AG08396 (cell line): ENCODE measurements at regions not wholly inside any gene's neighbourhood (a gene's known extent, or its start where the extent isn't known, plus 50 kb on each side); places are given as distances from the start of the nearest gene placed in this dataset.
"Not testable (repeated sequence)": the region's sequence is repeated elsewhere in the genome, so short reads cannot be mapped to it uniquely, and the experiment has no call there.

ENCODE experiments used
- DNase-seq: peaks from one replicate; pipeline ENCODE4 v3.0.0; 2012; ENCODE audit warnings: low spot score, mixed read lengths

GRCh38 chr15:96470681-96471310 is 140.3 kb downstream of the NR2F2 start:
- DNase-seq: no peak

GRCh38 chr15:96472681-96473080 is 142.2 kb downstream of the NR2F2 start:
- DNase-seq: no peak

DNA sequence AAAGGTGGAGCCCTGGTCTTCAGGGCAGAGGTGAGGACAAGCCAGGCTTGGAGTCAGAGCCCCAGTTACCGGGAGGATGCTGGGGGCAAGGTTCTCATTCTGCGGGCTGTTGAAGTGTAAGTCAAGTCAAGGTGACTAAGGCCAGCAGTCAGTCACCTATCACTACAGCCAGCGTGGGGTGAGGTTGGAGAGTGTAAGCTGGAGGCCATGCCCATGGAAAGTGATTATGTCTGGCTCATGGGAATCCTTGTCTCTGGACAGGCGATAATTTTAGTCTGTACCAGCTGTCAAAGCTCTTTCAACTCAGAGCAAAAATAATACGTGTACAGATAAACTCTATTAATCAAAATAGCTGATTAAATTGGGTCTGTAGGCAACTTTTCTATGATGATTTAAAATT is 143.1 kb downstream of the NR2F2 start:
- DNase-seq: no peak

DNA sequence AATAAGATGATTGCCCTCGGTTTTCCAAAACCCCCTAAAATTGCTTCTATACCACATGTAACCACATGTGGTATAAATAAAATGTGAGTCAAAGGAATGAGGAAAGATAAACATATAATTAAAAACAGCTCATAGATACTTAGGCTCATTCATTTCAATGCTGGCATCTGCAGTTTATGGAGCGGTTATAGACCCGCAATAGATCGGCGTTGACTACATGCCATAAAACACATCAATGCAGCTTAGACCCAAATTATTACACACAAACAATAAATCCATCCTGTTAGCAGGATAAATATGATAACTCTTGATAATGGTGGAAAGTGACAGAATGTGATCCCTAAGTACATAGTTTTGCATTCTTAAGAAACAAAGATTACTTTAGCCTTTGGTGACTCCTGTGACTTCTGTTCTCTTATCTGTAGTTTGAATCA is 143.7 kb downstream of the NR2F2 start:
- DNase-seq: no peak

- no peak for DNase-seq
These were observed 146.7 kb downstream of the NR2F2 start for GRCh38 chr15:96477227-96477626.

DNA sequence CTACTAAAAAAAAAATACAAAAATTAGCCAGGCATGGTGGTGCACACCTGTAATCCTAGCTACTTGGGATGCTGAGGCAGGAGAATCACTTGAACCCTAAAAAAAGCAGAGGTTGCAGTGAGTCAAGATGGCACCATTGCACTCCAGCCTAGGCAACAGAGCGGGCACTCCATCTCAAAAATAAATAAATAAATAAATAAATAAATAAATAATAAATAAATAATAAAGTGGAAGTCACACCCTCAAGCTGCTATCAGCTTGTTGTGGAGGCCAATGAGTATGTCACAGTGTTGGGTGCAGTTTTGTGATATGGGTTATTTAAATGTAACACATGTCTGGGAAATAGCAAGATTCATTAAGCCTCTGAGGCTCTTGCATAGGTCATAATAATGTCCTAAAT is 153.9 kb downstream of the NR2F2 start:
- not testable (repeated sequence) for DNase-seq

DNA sequence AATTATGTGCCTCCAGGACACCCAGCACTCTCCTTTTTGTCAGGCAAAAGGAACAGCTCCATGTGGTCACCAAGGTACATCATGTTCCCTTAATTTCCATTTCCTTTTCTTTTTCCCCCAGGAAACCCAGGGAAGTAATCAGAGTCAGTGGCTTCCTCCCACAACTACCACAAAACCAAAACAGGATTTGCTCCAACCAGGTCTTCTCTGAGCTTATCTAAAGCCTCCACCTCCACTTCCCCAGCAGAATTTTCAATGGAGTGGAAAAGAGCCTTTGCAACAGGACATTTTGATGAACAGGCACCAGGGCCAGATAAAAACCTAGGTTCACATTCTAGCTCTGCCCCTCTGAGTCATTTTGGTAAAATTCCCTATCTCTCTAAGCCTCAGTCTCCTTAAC is 154.3 kb downstream of the NR2F2 start:
- DNase-seq: no peak

GRCh38 chr15:96487245-96487644 is 156.7 kb downstream of the NR2F2 start:
- DNase-seq: no peak

GRCh38 chr15:96491066-96491699 is 160.7 kb downstream of the NR2F2 start:
- DNase-seq: not testable (repeated sequence)

DNA sequence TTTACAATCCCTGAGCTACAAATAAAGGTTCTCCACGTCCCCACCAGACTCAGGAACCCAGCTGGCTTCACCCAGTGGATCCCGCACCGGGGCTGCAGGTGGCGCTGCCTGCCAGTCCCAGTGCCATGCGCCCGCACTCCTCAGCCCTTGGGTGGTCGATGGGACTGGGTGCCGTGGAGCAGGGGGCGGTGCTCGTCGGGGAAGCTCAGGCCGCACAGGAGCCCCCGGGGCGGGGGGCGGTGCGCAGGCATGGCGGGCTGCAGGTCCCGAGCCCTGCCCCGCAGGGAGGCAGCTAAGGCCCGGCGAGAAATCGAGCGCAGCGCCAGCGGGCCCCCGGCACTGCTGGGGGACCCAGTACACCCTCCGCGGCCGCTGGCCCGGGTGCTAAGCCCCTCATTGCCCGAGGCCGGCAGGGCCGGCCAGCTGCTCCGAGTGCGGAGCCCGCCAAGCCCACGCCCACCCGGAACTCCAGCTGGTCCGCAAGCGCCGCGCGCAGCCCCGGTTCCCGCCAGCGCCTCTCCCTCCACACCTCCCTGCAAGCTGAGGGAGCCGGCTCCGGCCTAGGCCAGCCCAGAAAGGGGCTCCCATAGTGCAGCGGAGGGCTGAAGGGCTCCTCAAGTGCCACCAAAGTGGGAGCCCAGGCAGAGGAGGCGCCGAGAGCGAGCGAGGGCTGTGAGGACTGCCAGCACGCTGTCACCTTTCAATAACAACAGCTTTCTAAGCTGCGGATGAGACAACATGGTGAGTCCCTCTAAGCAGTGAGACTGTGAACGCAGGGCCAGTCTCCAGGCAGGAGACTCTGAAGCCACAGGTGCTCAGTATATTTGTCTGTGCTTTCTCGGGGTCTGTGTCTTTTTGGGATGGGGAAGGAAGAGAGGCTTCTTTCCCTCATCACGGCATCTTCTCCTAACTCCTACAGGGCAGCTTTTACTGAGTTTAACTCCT is 161.5 kb downstream of the NR2F2 start:
- DNase-seq: not testable (repeated sequence)

- no peak for DNase-seq
These were observed 164.0 kb downstream of the NR2F2 start for GRCh38 chr15:96494505-96494904.

- DNase-seq: no peak
These were observed 164.9 kb downstream of the NR2F2 start for GRCh38 chr15:96495386-96495785.

DNA sequence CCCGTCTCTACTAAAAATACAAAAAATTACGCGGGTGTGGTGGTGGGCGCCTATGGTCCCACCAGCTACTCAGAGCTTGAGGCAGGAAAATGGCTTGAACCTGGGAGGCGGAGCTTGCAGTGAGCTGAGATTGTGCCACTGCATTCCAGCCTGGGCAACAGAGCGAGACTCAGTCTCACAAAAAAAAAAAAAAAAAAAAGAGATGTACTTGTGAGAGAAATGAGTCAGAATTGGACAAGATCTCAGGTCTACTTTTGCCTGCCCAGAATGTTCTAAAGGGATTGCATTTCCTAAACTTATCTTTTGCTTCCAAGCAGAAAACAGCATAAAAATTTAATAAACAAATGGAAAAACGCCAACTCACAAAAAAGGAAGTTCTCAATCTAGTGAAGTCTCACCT is 167.5 kb downstream of the NR2F2 start:
- DNase-seq: no peak

GRCh38 chr15:96500508-96500907 is 170.0 kb downstream of the NR2F2 start:
- no peak for DNase-seq

- DNase-seq: no peak
These were observed 170.9 kb downstream of the NR2F2 start for GRCh38 chr15:96501362-96501761.

- DNase-seq: no peak
These were observed 171.7 kb downstream of the NR2F2 start for GRCh38 chr15:96502196-96502595.

DNA sequence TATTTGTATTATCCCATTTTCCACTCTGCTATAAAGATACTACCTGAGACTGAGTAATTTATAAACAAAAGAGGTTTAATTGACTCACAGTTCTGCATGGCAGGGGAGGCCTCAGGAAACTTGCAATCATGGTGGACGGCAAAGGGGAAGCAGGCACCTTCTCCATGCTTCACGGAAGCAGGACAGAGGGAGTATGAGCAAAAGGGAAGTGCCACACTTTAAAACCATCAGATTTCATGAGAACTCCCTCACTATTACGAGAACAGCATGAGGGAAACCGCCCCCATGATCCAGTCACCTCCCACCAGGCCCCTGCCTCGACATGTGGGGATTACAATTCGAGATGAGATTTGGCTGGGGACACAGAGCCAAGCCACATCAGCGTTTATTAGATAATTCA is 172.8 kb downstream of the NR2F2 start:
- no peak for DNase-seq

GRCh38 chr15:96504371-96504770 is 173.9 kb downstream of the NR2F2 start:
- no peak for DNase-seq

DNA sequence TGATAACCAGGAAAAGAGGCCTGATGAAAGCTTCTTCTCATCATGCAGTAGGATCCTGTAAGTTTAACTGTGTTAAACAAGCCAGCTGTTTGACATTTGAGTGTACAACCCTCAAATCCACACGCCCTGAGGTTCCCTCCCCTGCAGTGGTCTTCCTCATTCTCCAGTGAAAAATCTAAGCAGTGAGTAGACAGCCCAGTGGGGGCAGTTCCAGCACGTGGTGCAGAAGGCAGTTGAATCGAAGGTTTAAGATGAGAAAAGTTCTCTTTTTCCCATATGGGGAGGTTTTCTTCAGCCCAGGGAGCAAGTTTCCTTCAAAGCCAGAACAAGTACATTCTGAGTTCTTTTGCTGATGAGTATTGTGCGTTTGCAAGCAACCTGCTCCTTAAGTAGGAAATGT is 174.5 kb downstream of the NR2F2 start:
- DNase-seq: no peak

DNA sequence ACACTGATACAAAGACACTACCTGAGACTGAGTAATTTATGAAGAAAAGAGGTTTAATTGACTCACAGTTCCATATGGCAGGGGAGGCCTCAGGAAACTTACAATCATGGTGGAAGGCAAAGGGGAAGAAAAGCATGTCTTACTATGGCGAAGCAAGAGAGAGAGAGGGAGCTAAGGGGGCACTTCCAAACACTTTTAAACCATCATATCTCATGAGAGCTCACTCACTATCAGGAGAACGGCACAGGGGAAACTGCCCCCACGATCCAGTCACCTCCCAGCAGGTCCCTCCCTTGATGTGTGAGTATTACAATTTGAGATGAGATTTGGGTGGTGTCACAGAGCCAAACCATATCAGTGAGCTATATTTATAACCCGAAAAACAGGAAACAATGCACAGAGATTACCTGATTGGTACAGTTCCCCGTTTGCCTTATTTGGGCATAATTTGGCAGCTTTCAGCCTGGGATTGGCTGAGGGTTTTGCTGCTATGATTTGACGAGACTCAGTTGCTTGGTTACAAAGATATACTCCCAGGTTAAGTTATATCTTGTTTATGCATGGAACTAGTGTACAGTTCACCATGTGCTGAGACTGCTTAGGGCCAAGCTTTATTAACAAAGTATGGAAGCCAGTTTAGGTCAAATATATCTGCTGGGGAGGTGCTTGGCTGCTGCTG is 184.2 kb downstream of the NR2F2 start:
- no peak for DNase-seq

DNA sequence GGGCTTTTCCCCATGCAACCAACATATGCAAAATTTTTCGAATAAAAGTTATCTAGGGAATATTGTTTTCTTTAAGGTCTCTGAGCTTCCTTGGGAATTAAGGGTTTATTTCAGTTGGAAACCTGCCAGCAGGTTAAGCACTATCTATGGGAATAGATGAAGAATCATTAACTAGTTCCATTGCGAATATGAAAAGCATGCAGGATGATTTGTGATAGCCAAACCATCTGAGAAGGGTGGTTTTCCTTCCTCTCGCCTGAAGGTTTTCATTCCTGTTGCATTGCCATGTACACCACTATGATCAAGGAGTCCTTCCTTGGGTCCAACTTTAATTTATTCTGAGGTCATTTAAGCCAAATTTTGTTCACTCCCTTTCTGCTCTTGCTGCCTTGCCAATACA is 184.9 kb downstream of the NR2F2 start:
- DNase-seq: no peak

DNA sequence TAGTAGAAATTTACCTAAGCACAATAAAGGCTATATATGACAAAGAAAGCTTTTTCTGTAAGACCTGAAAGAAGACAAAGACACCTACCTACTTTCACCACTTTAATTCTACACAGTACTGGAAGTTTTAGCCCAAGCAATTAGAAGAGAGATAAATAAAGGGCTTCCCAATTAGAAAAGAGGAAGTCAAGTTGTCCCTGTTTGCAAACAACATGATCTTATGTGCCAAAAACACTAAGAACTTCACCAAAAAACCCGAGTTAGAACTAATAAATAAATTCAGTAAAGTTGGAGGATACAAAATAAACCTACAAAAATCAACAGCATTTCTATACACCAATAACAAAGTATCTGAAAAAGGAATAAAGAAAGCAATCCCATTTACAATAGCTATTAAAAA is 190.9 kb downstream of the NR2F2 start:
- no peak for DNase-seq
